ENCODE measurements at regions not wholly inside any gene's neighbourhood (a gene's known extent, or its start where the extent isn't known, plus 50 kb on each side); places are given as distances from the start of the nearest gene placed in this dataset.
"Not testable (repeated sequence)": the region's sequence is repeated elsewhere in the genome, so short reads cannot be mapped to it uniquely, and the experiment has no call there.

- H3K4me3 Mint-ChIP-seq, DNase-seq, ATAC-seq, H3K4me1 Mint-ChIP-seq, H3K27ac Mint-ChIP-seq, H3K27me3 Mint-ChIP-seq: not testable (repeated sequence)
- Mint-ChIP-seq H3K36me3 (ENCODE audit: low read depth) (peaks cover 16% of the 10 kb centered on the region), H3K9me3 (peaks cover 11% of the 10 kb centered on the region)
These were observed 157.6 kb downstream of the NPIPB11 start for GRCh38 chr16:29248940-29249318.

DNA sequence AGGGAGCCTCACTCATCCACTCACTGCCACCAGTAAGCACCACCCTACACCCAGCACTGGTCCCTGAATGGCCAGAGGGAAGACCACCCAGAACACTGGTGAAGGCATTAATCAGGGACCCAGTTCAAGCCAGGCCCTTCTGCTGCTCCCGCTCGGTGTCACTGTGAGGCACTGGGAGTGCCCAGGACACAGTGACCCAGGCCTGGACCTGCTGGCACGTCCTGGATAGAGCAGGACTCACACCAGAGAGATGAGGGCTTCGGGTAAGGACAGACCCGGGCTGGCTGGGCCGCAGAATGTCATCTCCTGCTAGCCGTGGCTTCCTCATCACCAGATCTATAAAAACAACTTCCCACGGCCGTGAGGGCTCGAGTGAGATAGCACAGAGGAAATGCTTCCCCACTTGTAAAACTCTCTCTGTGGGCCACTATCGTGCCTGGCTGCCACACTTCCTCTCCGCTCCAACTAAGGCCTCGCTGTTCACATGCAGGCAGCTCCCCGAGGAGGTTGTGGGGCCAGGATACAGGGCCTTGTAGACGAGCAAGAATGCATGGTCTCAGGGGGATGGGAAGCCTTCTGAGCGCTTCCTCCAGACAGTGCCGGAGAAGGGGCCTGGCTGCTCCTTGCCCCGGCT lies 158.1 kb downstream of the NPIPB11 start:
- not testable (repeated sequence) for H3K27ac Mint-ChIP-seq, H3K4me3 Mint-ChIP-seq, H3K4me1 Mint-ChIP-seq, DNase-seq, ATAC-seq, H3K27me3 Mint-ChIP-seq
- H3K36me3 Mint-ChIP-seq (ENCODE audit: low read depth), result peaks cover 16% of the 10 kb centered on the region
- peaks cover 11% of the 10 kb centered on the region for H3K9me3 Mint-ChIP-seq

DNA sequence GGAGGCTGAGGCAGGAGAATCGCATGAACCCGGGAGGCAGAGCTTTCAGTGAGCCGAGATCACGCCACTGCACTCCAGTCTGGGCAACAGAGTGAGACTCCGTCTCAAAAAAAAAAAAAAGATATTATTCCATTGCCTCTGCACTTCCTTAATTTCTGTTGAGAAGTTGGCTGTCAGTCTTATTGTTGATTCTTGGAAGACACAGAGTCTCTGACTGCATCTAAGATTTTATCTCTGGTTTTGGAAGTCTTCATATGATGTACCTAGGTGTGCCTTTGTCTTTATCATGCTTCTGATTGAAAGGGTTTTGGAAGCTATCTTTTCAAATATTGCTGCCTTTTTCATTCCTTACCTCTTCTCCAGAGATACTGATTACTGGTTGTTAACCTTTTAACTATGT lies 160.4 kb downstream of the NPIPB11 start:
- not testable (repeated sequence) for ATAC-seq, H3K27me3 Mint-ChIP-seq, DNase-seq, H3K27ac Mint-ChIP-seq, H3K4me3 Mint-ChIP-seq, H3K4me1 Mint-ChIP-seq
- Mint-ChIP-seq H3K36me3 (ENCODE audit: low read depth) (peaks cover 11% of the 10 kb centered on the region), H3K9me3 (peaks cover 11% of the 10 kb centered on the region)

GRCh38 chr16:29237971-29238370 lies 168.5 kb downstream of the NPIPB11 start:
- Mint-ChIP-seq H3K4me3 (no peak overlapping the region), H3K4me1 (no peaks in the 10 kb centered on the region), H3K27ac (no peak overlapping the region), H3K27me3 (no peaks in the 10 kb centered on the region), H3K9me3 (peaks cover 4% of the 10 kb centered on the region), H3K36me3 (ENCODE audit: low read depth) (no peaks in the 10 kb centered on the region)
- no peak for DNase-seq
- ATAC-seq, result no peak

DNA sequence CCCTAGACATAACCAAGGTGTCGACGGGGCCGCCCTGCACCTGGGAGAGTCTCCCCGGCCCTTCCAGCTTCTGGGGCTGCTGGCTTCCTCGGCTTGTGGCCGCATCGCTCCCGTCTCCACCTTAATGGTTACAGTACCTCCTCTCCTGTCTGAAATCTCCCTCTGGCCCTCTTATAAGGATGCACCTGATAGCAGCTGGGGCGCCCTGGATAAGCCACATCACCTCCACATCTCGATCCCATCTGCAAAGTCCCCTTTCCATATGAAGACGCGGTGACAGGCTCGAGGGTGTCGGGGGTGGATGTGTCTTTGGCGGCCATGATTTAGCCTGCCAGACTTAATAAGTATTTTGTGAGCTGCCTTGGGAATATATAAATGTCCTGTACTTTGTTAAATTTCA lies 169.0 kb downstream of the NPIPB11 start:
- not testable (repeated sequence) for H3K4me3 Mint-ChIP-seq; ATAC-seq; H3K36me3 Mint-ChIP-seq (ENCODE audit: low read depth)

GRCh38 chr16:29237023-29237422 lies 169.5 kb downstream of the NPIPB11 start:
- not testable (repeated sequence) for H3K36me3 Mint-ChIP-seq (ENCODE audit: low read depth); H3K9me3 Mint-ChIP-seq; H3K27ac Mint-ChIP-seq; H3K4me3 Mint-ChIP-seq; DNase-seq; H3K4me1 Mint-ChIP-seq; H3K27me3 Mint-ChIP-seq; ATAC-seq

More for the DNA sequence above, 169.0 kb downstream of the NPIPB11 start:
- DNase-seq, H3K9me3 Mint-ChIP-seq, H3K4me1 Mint-ChIP-seq, H3K27ac Mint-ChIP-seq, H3K27me3 Mint-ChIP-seq: not testable (repeated sequence)

GRCh38 chr16:29235836-29236370 lies 170.6 kb downstream of the NPIPB11 start:
- not testable (repeated sequence) for H3K27me3 Mint-ChIP-seq; H3K27ac Mint-ChIP-seq; H3K36me3 Mint-ChIP-seq (ENCODE audit: low read depth); H3K9me3 Mint-ChIP-seq; DNase-seq; ATAC-seq; H3K4me1 Mint-ChIP-seq; H3K4me3 Mint-ChIP-seq

DNA sequence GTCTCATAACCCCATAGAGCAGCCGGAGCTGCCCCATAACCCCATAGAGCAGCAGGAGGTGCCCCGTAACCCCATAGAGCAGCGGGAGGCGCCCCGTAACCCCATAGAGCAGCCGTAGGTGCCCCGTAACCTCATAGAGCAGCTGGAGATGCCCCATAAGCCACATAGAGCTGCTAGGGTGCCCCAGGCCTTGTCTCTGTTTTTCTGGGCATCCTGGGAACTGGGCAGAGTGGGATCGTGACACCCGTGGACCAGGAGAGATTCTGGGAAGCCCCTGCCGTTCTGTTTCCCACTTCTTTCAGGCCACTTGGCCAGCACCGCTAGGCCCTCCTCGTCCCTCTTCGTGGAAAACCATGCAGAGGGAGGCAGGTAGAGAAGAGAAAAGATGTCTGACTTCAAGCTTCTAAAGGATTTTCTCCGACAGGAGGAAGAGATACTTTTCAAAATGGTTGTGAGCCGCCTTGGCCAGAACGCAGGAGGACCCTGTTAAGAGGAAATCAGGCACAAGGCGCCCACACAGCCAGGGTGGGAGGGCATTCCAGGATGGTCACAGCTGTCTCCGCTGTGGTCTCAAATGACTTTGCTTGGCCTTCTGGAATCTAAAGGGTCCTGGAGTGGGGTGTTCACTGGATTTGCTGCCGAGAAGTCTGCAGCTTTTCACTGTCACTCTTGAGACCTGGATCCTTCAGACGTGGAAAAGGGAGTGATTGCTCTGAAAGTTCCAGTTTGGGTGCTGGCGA lies 171.8 kb downstream of the NPIPB11 start:
- H3K27me3 Mint-ChIP-seq; H3K27ac Mint-ChIP-seq; H3K9me3 Mint-ChIP-seq; H3K36me3 Mint-ChIP-seq (ENCODE audit: low read depth); ATAC-seq; DNase-seq; H3K4me3 Mint-ChIP-seq; H3K4me1 Mint-ChIP-seq: not testable (repeated sequence)

DNA sequence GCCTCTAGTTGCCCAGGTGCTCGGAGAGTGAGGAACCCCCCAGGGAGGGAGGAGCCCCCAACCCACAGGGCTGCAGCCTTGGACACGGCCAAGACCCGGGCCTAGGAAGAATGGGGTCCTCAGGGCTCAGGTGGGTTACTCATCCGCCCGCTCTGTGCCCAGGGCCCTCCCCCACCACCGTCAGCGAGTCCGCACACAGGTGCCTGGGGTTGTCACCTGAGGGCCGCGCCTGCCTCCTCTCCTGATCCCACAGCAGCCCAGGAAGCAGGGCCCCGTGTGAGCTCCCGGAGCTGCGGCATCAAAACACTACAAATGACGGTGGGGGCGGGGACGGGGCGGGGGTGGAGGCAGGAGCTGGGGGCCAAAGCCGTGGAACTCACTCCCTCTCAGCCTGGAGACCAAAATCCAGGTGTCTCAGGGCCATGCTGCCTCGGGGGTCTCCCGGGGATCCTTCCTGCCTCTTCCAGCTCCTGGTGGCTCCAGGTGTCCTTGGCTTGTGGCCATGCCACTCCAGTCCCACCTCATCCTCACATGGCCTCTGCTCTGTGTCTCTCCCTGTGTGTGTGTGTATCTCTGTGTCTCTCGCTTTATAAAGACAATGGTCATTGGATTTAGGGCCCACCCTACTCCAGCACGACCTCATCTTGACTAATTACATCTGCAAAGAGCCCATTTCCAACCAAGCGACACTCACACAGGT lies 172.7 kb downstream of the NPIPB11 start:
- not testable (repeated sequence) for DNase-seq; H3K9me3 Mint-ChIP-seq; H3K4me1 Mint-ChIP-seq; H3K4me3 Mint-ChIP-seq; H3K27ac Mint-ChIP-seq; ATAC-seq; H3K27me3 Mint-ChIP-seq; H3K36me3 Mint-ChIP-seq (ENCODE audit: low read depth)

GRCh38 chr16:29232811-29233704 lies 173.5 kb downstream of the NPIPB11 start:
- ATAC-seq (peak; percentile 34), DNase-seq (no peak)
- Mint-ChIP-seq H3K4me3 (no peak overlapping the region), H3K27ac (no peak overlapping the region), H3K36me3 (ENCODE audit: low read depth) (no peaks in the 10 kb centered on the region), H3K4me1 (peaks cover 2% of the 10 kb centered on the region), H3K27me3 (no peaks in the 10 kb centered on the region), H3K9me3 (no peaks in the 10 kb centered on the region)

DNA sequence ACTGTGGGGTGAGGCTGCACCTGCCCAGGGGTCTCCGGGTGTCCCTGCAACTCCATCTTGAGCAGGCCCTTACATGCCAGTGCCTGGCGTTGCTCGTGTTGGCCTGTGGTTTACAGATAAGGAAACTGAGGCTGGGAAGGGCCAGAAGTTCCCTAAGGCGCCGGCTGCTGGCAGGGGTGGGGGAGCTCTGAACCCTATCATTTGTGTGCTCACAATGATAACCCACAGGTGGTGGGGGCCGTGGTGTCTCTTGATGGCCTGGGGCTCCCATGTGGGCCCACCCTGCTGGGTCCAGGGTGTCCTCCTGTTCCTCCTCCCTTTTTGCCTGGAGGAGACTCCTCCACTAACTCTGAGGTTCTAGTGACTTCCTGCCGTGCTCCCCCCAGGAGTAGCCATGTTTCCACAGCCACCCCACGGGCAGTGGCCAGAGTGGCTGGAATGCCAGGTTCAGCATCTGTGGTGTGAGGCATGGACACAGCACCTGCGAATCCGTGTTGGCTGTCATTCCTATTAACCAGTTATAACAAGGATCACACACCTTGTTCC lies 174.3 kb downstream of the NPIPB11 start:
- not testable (repeated sequence) for H3K36me3 Mint-ChIP-seq (ENCODE audit: low read depth); H3K4me1 Mint-ChIP-seq; H3K9me3 Mint-ChIP-seq; DNase-seq; H3K27ac Mint-ChIP-seq; ATAC-seq; H3K27me3 Mint-ChIP-seq; H3K4me3 Mint-ChIP-seq

DNA sequence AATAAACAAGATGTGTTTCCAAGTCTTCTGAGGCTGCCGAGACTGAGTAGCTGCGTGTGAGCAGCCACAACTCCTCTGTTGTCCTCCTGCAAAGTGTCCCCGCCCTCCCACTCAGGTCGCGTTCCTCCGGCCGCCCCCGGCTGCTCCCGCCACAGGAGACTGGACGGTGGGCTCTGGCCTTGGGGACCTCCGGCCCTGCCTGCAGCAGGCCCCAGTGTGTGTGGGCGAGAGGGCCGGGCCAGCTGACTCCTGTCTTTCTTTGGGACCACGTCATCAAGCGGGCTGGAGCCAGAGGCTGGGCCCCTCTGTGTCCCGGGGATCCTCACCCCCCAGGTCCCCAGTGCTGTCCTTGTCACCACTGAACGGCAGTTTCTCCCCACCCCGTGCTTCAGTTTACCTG lies 175.3 kb downstream of the NPIPB11 start:
- H3K36me3 Mint-ChIP-seq (ENCODE audit: low read depth), result peaks cover 2% of the 10 kb centered on the region
- H3K27me3 Mint-ChIP-seq, result no peaks in the 10 kb centered on the region
- peaks cover 3% of the 10 kb centered on the region for H3K4me1 Mint-ChIP-seq
- no peak for ATAC-seq
- H3K4me3 Mint-ChIP-seq, result no peak overlapping the region
- no peak for DNase-seq
- no peak overlapping the region for H3K27ac Mint-ChIP-seq
- peaks cover 5% of the 10 kb centered on the region for H3K9me3 Mint-ChIP-seq

DNA sequence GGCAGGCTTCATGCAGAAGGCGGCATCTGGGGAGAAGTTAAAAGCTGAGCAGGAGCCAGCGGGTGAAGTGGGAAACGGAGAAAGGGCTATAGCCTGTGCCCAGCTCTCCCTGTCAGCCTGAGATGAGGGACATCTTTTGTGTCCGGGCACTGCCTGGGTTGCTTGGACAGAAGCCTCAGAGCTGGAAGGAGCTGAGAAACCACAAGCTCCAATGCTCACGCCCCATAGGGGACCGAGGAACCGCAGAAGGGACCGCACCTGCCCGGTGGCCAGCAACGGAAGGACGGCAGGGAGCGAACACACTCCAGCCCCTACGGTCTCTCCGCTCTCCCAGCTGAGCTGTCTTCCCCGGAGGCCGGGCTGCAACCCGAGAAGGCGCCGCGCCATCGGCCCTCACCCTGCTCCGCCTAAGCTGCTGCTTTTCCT lies 175.8 kb downstream of the NPIPB11 start:
- Mint-ChIP-seq H3K27me3 (no peaks in the 10 kb centered on the region), H3K4me1 (peaks cover 3% of the 10 kb centered on the region), H3K36me3 (ENCODE audit: low read depth) (peaks cover 2% of the 10 kb centered on the region), H3K27ac (no peak overlapping the region), H3K4me3 (no peak overlapping the region), H3K9me3 (peaks cover 7% of the 10 kb centered on the region)
- ATAC-seq, result no peak
- DNase-seq, result no peak
